PC-3 (cell line): ENCODE measurements at regions not wholly inside any gene's neighbourhood (a gene's known extent, or its start where the extent isn't known, plus 50 kb on each side); places are given as distances from the start of the nearest gene placed in this dataset.

Source experiments
- ATAC-seq: fragments of 200-7000 bp; cut with Tn5 transposase; 2 replicates; pipeline ENCODE4 v1.9.1; 2020; ENCODE audit warnings: mild to moderate bottlenecking, moderate library complexity
- BruUV-seq: library from RNA; stranded (reverse); fragments of 400-500 nt; replicated peaks from 2 replicates; lab custom pipeline; 2021; lab: Mats Ljungman, UMichigan
- CTCF ChIA-PET: fragments of 300-600 bp; sonication (Branson Sonifier 250); formaldehyde crosslinking; loops from one replicate; lab custom pipeline; 2022; ENCODE audit warnings: antibody characterized with exemption; lab: Charles Lee
- POLR2A ChIA-PET: fragments of 300-600 bp; sonication (Branson Sonifier 250); formaldehyde crosslinking; loops from one replicate; lab custom pipeline; 2022; ENCODE audit warnings: antibody characterized with exemption; ENCODE audit not compliant: unreplicated experiment; lab: Charles Lee
- DNase-seq: peaks from one replicate; pipeline ENCODE4 v3.0.0-alpha.2; 2015
- H2AFZ ChIP-seq: fragments of 300-600 bp; sonication (generic); 2 replicates; pipeline ENCODE4 v1.6.0; 2016; ENCODE audit warnings: antibody characterized with exemption, low read length
- H3F3A ChIP-seq: fragments of 300-600 bp; sonication (generic); one replicate; pipeline ENCODE4 v1.6.0; 2017; ENCODE audit warnings: antibody characterized with exemption, low read length, control low read depth, mild to moderate bottlenecking; ENCODE audit not compliant: unreplicated experiment
- H3K27ac ChIP-seq: fragments of 300-600 bp; sonication (generic); 2 replicates; pipeline ENCODE4 v1.5.1; 2016; ENCODE audit warnings: mild to moderate bottlenecking, low read length
- H3K27me3 ChIP-seq: fragments of 300-600 bp; sonication (generic); 2 replicates; pipeline ENCODE4 v1.6.1; 2016; ENCODE audit warnings: low read length, mixed read lengths
- H3K36me3 ChIP-seq: fragments of 300-600 bp; sonication (generic); 2 replicates; pipeline ENCODE4 v1.6.1; 2016; ENCODE audit warnings: low read depth, mixed run types, low read length, mixed read lengths
- H3K4me1 ChIP-seq: fragments of 300-600 bp; sonication (generic); 2 replicates; pipeline ENCODE4 v1.5.1; 2016; ENCODE audit warnings: low read length; ENCODE audit not compliant: insufficient read depth
- H3K4me2 ChIP-seq: fragments of 300-600 bp; sonication (generic); 2 replicates; pipeline ENCODE4 v1.6.0; 2016; ENCODE audit warnings: low read length
- H3K4me3 ChIP-seq: fragments of 300-600 bp; sonication (generic); 2 replicates; pipeline ENCODE4 v1.5.1; 2016; ENCODE audit warnings: mild to moderate bottlenecking, low read length, mixed read lengths
- H3K79me2 ChIP-seq: fragments of 300-600 bp; sonication (generic); 2 replicates; pipeline ENCODE4 v1.6.1; 2017; ENCODE audit warnings: low read length, mixed read lengths
- H3K9ac ChIP-seq: fragments of 300-600 bp; sonication (generic); 2 replicates; pipeline ENCODE4 v1.6.0; 2016; ENCODE audit warnings: mild to moderate bottlenecking, low read length
- H3K9me2 ChIP-seq: fragments of 300-600 bp; sonication (generic); replicated peaks from 2 replicates; pipeline ENCODE4 v1.6.1; 2016; ENCODE audit warnings: mixed run types, low read length, mixed read lengths
- H3K9me3 ChIP-seq: fragments of 300-600 bp; sonication (generic); 2 replicates; pipeline ENCODE4 v1.6.1; 2016; ENCODE audit warnings: low read length, mixed read lengths
- H4K20me1 ChIP-seq: fragments of 300-600 bp; sonication (generic); 2 replicates; pipeline ENCODE4 v1.6.1; 2016; ENCODE audit warnings: low read length, mixed read lengths
- CTCF ChIP-seq: fragments of 300-600 bp; sonication (generic); conservative IDR thresholded peaks from 2 replicates; pipeline ENCODE4 v1.5.1; 2017; ENCODE audit warnings: antibody characterized with exemption, low read depth, mild to moderate bottlenecking, low read length
- EZH2 ChIP-seq: fragments of 300-600 bp; sonication (generic); IDR thresholded peaks from one replicate; pipeline ENCODE4 v1.6.1; 2017; ENCODE audit warnings: antibody characterized with exemption, mild to moderate bottlenecking, low read length; ENCODE audit not compliant: unreplicated experiment
- EZH2phosphoT487 ChIP-seq: fragments of 300-600 bp; sonication (generic); IDR thresholded peaks from 2 replicates; pipeline ENCODE4 v1.6.1; 2018; ENCODE audit warnings: mild to moderate bottlenecking, antibody characterized with exemption, low read length, borderline replicate concordance
- intact Hi-C: fragments of 100-400 bp; cut with micrococcal nuclease; formaldehyde crosslinking; loops from 2 replicates; pipeline ENCODE4 v1.9.0; 2023

- Histone ChIP-seq H3K79me2 (no peaks in the 10 kb centered on the region), H3K36me3 (no peaks in the 10 kb centered on the region), H2AFZ (no peak overlapping the region), H3K9me2 (no peaks in the 10 kb centered on the region), H3K27ac (no peak overlapping the region), H3K27me3 (no peaks in the 10 kb centered on the region), H3K9me3 (no peaks in the 10 kb centered on the region), H4K20me1 (no peaks in the 10 kb centered on the region), H3K4me1 (no peaks in the 10 kb centered on the region), H3K4me2 (no peak overlapping the region), H3F3A (no peaks in the 10 kb centered on the region), H3K9ac (no peak overlapping the region), H3K4me3 (no peak overlapping the region)
- ATAC-seq = no peak
- ChIA-PET POLR2A (no interaction called here), CTCF (no interaction called here)
- DNase-seq = no peak
- TF ChIP-seq EZH2phosphoT487 (no peak), CTCF (no peak), EZH2 (no peak)
- intact Hi-C loops = no loop called here
- no TSS peak for BruUV-seq
Observed at GRCh38 chr19:30752876-30753275, 380.7 kb downstream of the ZNF536 start.

- H3K4me2 ChIP-seq = no peak overlapping the region
- no peak overlapping the region for H2AFZ ChIP-seq
- H4K20me1 ChIP-seq = no peaks in the 10 kb centered on the region
- no peak overlapping the region for H3K9ac ChIP-seq
- H3K9me2 ChIP-seq = no peaks in the 10 kb centered on the region
- H3K36me3 ChIP-seq = no peaks in the 10 kb centered on the region
- no peak for ATAC-seq
- H3F3A ChIP-seq = no peaks in the 10 kb centered on the region
- H3K27me3 ChIP-seq = no peaks in the 10 kb centered on the region
- no peak overlapping the region for H3K27ac ChIP-seq
- H3K4me1 ChIP-seq = no peaks in the 10 kb centered on the region
- intact Hi-C loops = no loop called here
- no peak overlapping the region for H3K4me3 ChIP-seq
- no peaks in the 10 kb centered on the region for H3K79me2 ChIP-seq
- ChIA-PET POLR2A (no interaction called here), CTCF (no interaction called here)
- DNase-seq = no peak
- H3K9me3 ChIP-seq = no peaks in the 10 kb centered on the region
- TF ChIP-seq EZH2 = no peak
- no peak for TF ChIP-seq CTCF
- TF ChIP-seq EZH2phosphoT487 = no peak
- BruUV-seq = no TSS peak
Observed at GRCh38 chr19:30752201-30752600, 380.0 kb downstream of the ZNF536 start.

- no peak for ATAC-seq
- Histone ChIP-seq H3K9me2 (no peaks in the 10 kb centered on the region), H3F3A (no peaks in the 10 kb centered on the region), H4K20me1 (no peaks in the 10 kb centered on the region), H3K79me2 (no peaks in the 10 kb centered on the region), H3K9ac (no peak overlapping the region), H3K9me3 (no peaks in the 10 kb centered on the region), H3K4me3 (no peak overlapping the region), H3K36me3 (no peaks in the 10 kb centered on the region), H2AFZ (no peak overlapping the region), H3K4me1 (no peaks in the 10 kb centered on the region), H3K27me3 (0 out of 2 replicates have a peak, but pooled peaks cover 5% of the 10 kb centered on the region), H3K27ac (no peak overlapping the region), H3K4me2 (no peak overlapping the region)
- ChIA-PET CTCF (no interaction called here), POLR2A (no interaction called here)
- DNase-seq = no peak
- BruUV-seq = no TSS peak
- intact Hi-C loops = no loop called here
- TF ChIP-seq CTCF (no peak), EZH2 (no peak), EZH2phosphoT487 (no peak)
Observed at GRCh38 chr19:30745476-30745985, 373.3 kb downstream of the ZNF536 start.
